ENCODE measurements at regions not wholly inside any gene's neighbourhood (a gene's known extent, or its start where the extent isn't known, plus 50 kb on each side); places are given as distances from the start of the nearest gene placed in this dataset.

GRCh38 chr3:166324401-166324800 lies 487.2 kb upstream of the BCHE start:
- CTCF ChIA-PET = no interaction called here
- no peak for TF ChIP-seq ARNT (IDR thresholded peaks at IDR 0.05)
- TF ChIP-seq TARDBP (IDR thresholded peaks at IDR 0.05) = no peak
- no peak for TF ChIP-seq FOXK2 (IDR thresholded peaks at IDR 0.05)
- no peak for TF ChIP-seq SUZ12 (IDR thresholded peaks at IDR 0.05)
- TF ChIP-seq PKNOX1 (IDR thresholded peaks at IDR 0.05) = no peak
- no peak for TF ChIP-seq LEF1 (IDR thresholded peaks at IDR 0.05; ENCODE audit: borderline replicate concordance)
- no peak for TF ChIP-seq SP1 (IDR thresholded peaks at IDR 0.05)

GRCh38 chr3:166322391-166322790 lies 485.2 kb upstream of the BCHE start:
- no peak for TF ChIP-seq TARDBP (IDR thresholded peaks at IDR 0.05)
- no peak for TF ChIP-seq NFRKB (IDR thresholded peaks at IDR 0.05)
- no peak for TF ChIP-seq ZNF384 (IDR thresholded peaks at IDR 0.05)
- DNase-seq (ENCODE audit: extremely low spot score) = no peak
- ChIA-PET CTCF (no interaction called here), POLR2A (no interaction called here)

More at GRCh38 chr3:166324401-166324800, 487.2 kb upstream of the BCHE start:
- POLR2A ChIA-PET = no interaction called here
- DNase-seq (ENCODE audit: extremely low spot score) = no peak

GRCh38 chr3:166307756-166308350 lies 470.6 kb upstream of the BCHE start:
- ChIA-PET POLR2A (no interaction called here), CTCF (no interaction called here)
- no peak for DNase-seq (ENCODE audit: extremely low spot score)
- TF ChIP-seq L3MBTL2 (conservative IDR thresholded peaks at IDR 0.05) = no peak
- TF ChIP-seq ARNT (IDR thresholded peaks at IDR 0.05) = no peak
- TF ChIP-seq PKNOX1 (IDR thresholded peaks at IDR 0.05) = no peak
- TF ChIP-seq ELF4 (IDR thresholded peaks at IDR 0.05) = no peak
- TF ChIP-seq BHLHE40 (IDR thresholded peaks at IDR 0.05; ENCODE audit: borderline replicate concordance) = no peak
- no peak for TF ChIP-seq FOXA1 (IDR thresholded peaks at IDR 0.05)
- TF ChIP-seq SUZ12 (IDR thresholded peaks at IDR 0.05) = no peak
- no peak for TF ChIP-seq ZNF384 (IDR thresholded peaks at IDR 0.05)
- no peak for TF ChIP-seq TARDBP (IDR thresholded peaks at IDR 0.05)
- TF ChIP-seq FOXM1 (IDR thresholded peaks at IDR 0.05; ENCODE audit: borderline replicate concordance) = no peak
- TF ChIP-seq NFRKB (IDR thresholded peaks at IDR 0.05) = no peak
- no peak for TF ChIP-seq CTBP1 (IDR thresholded peaks at IDR 0.05; ENCODE audit: borderline replicate concordance)
- no peak for TF ChIP-seq FOXK2 (IDR thresholded peaks at IDR 0.05)
- no peak for TF ChIP-seq LEF1 (IDR thresholded peaks at IDR 0.05; ENCODE audit: borderline replicate concordance)
- no peak for TF ChIP-seq HDGF (IDR thresholded peaks at IDR 0.05; ENCODE audit: borderline replicate concordance)

- DNase-seq (ENCODE audit: extremely low spot score) = no peak
- ChIA-PET CTCF (interaction anchor here (1.2 kb wide), 1 partner anchor 14 kb away, joined by 4 read pairs; no protein-coding TSS in a partner anchor), POLR2A (no interaction called here)
- TF ChIP-seq ZNF384 (IDR thresholded peaks at IDR 0.05) (no peak), PKNOX1 (IDR thresholded peaks at IDR 0.05) (no peak), FOXK2 (IDR thresholded peaks at IDR 0.05) (no peak), SUZ12 (IDR thresholded peaks at IDR 0.05) (no peak), CTBP1 (IDR thresholded peaks at IDR 0.05; ENCODE audit: borderline replicate concordance) (no peak), FOXM1 (IDR thresholded peaks at IDR 0.05; ENCODE audit: borderline replicate concordance) (no peak), ARNT (IDR thresholded peaks at IDR 0.05) (no peak), HDGF (IDR thresholded peaks at IDR 0.05; ENCODE audit: borderline replicate concordance) (no peak), BHLHE40 (IDR thresholded peaks at IDR 0.05; ENCODE audit: borderline replicate concordance) (no peak), TARDBP (IDR thresholded peaks at IDR 0.05) (no peak), ELF4 (IDR thresholded peaks at IDR 0.05) (no peak), LEF1 (IDR thresholded peaks at IDR 0.05; ENCODE audit: borderline replicate concordance) (no peak), NFRKB (IDR thresholded peaks at IDR 0.05) (no peak), FOXA1 (IDR thresholded peaks at IDR 0.05) (no peak), L3MBTL2 (conservative IDR thresholded peaks at IDR 0.05) (no peak), SP1 (IDR thresholded peaks at IDR 0.05) (no peak)
Measured at GRCh38 chr3:166304584-166304983, 467.4 kb upstream of the BCHE start.

GRCh38 chr3:166303681-166304080 lies 466.5 kb upstream of the BCHE start:
- CTCF ChIA-PET = interaction anchor here (1.2 kb wide), 1 partner anchor 15 kb away, joined by 4 read pairs; no protein-coding TSS in a partner anchor
- POLR2A ChIA-PET = no interaction called here
- TF ChIP-seq ARNT (IDR thresholded peaks at IDR 0.05) (no peak), SUZ12 (IDR thresholded peaks at IDR 0.05) (no peak), ZNF384 (IDR thresholded peaks at IDR 0.05) (no peak), NFRKB (IDR thresholded peaks at IDR 0.05) (no peak), L3MBTL2 (conservative IDR thresholded peaks at IDR 0.05) (no peak), HDGF (IDR thresholded peaks at IDR 0.05; ENCODE audit: borderline replicate concordance) (no peak), LEF1 (IDR thresholded peaks at IDR 0.05; ENCODE audit: borderline replicate concordance) (no peak), CTBP1 (IDR thresholded peaks at IDR 0.05; ENCODE audit: borderline replicate concordance) (no peak), FOXA1 (IDR thresholded peaks at IDR 0.05) (no peak), BHLHE40 (IDR thresholded peaks at IDR 0.05; ENCODE audit: borderline replicate concordance) (no peak), PKNOX1 (IDR thresholded peaks at IDR 0.05) (no peak), FOXM1 (IDR thresholded peaks at IDR 0.05; ENCODE audit: borderline replicate concordance) (no peak), TARDBP (IDR thresholded peaks at IDR 0.05) (no peak), FOXK2 (IDR thresholded peaks at IDR 0.05) (no peak), SP1 (IDR thresholded peaks at IDR 0.05) (no peak), ELF4 (IDR thresholded peaks at IDR 0.05) (no peak)
- DNase-seq (ENCODE audit: extremely low spot score) = no peak

- no peak for DNase-seq (ENCODE audit: extremely low spot score)
- no peak for TF ChIP-seq ELF4 (IDR thresholded peaks at IDR 0.05)
- no peak for TF ChIP-seq NFRKB (IDR thresholded peaks at IDR 0.05)
- no peak for TF ChIP-seq PKNOX1 (IDR thresholded peaks at IDR 0.05)
- CTCF ChIA-PET = no interaction called here
- POLR2A ChIA-PET = no interaction called here
Measured at GRCh38 chr3:166302331-166302730, 465.1 kb upstream of the BCHE start.
